ENCODE measurements at regions not wholly inside any gene's neighbourhood (a gene's known extent, or its start where the extent isn't known, plus 50 kb on each side); places are given as distances from the start of the nearest gene placed in this dataset.

- H3K4me3 ChIP-seq (ENCODE audit: low read depth, low read length): no peak overlapping the region
- DNase-seq (ENCODE audit: low read depth): no peak
- no peak for TF ChIP-seq CTCF (IDR thresholded peaks at IDR 0.05; ENCODE audit: insufficient read depth, low read length)
These were observed 1196.1 kb upstream of the CDH9 start for GRCh38 chr5:28234356-28234968.

GRCh38 chr5:28226407-28226806, 1188.0 kb upstream of the CDH9 start:
- TF ChIP-seq CTCF (IDR thresholded peaks at IDR 0.05; ENCODE audit: insufficient read depth, low read length): no peak
- no peak for DNase-seq (ENCODE audit: low read depth)
- H3K4me3 ChIP-seq (ENCODE audit: low read depth, low read length): no peak overlapping the region

GRCh38 chr5:28219539-28219938, 1181.2 kb upstream of the CDH9 start:
- no peak for DNase-seq (ENCODE audit: low read depth)
- no peak overlapping the region for H3K4me3 ChIP-seq (ENCODE audit: low read depth, low read length)
- no peak for TF ChIP-seq CTCF (IDR thresholded peaks at IDR 0.05; ENCODE audit: insufficient read depth, low read length)

GRCh38 chr5:28217695-28218094, 1179.3 kb upstream of the CDH9 start:
- no peak for DNase-seq (ENCODE audit: low read depth)
- no peak for TF ChIP-seq CTCF (IDR thresholded peaks at IDR 0.05; ENCODE audit: insufficient read depth, low read length)
- no peak overlapping the region for H3K4me3 ChIP-seq (ENCODE audit: low read depth, low read length)

GRCh38 chr5:28216939-28217360, 1178.6 kb upstream of the CDH9 start:
- no peak for TF ChIP-seq CTCF (IDR thresholded peaks at IDR 0.05; ENCODE audit: insufficient read depth, low read length)
- no peak for DNase-seq (ENCODE audit: low read depth)
- no peak overlapping the region for H3K4me3 ChIP-seq (ENCODE audit: low read depth, low read length)

- no peak overlapping the region for H3K4me3 ChIP-seq (ENCODE audit: low read depth, low read length)
- no peak for TF ChIP-seq CTCF (IDR thresholded peaks at IDR 0.05; ENCODE audit: insufficient read depth, low read length)
- no peak for DNase-seq (ENCODE audit: low read depth)
These were observed 1176.7 kb upstream of the CDH9 start for GRCh38 chr5:28215091-28215490.

- no peak for DNase-seq (ENCODE audit: low read depth)
- TF ChIP-seq CTCF (IDR thresholded peaks at IDR 0.05; ENCODE audit: insufficient read depth, low read length): no peak
- H3K4me3 ChIP-seq (ENCODE audit: low read depth, low read length): no peak overlapping the region
These were observed 1175.9 kb upstream of the CDH9 start for GRCh38 chr5:28214292-28214691.
